ENCODE measurements at regions not wholly inside any gene's neighbourhood (a gene's known extent, or its start where the extent isn't known, plus 50 kb on each side); places are given as distances from the start of the nearest gene placed in this dataset.

DNA sequence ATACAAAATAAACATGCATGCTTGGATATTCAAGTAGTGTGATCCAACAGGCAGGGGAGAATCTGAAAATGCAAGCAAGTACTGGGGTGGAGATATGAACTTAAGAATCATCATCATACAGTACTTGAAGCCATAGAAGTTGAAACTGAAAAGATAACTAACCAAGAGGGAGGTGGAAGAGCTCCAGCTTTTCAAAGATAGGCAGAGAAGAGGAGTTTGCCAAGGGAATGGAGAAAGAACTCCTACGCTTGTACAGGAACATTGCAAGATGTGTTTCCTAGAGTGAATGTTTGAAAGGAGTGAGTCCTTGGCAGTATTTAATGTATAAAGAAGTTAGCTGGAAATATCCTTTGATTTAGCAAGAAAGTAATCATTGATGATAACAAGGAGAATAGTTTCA is 106.2 kb upstream of the FRMPD4 start:
- TF ChIP-seq CTCF (conservative IDR thresholded peaks at IDR 0.05; ENCODE audit: low read length) = no peak
- H3K4me3 ChIP-seq (ENCODE audit: low read length) = no peak overlapping the region
- no peak for DNase-seq (ENCODE audit: low read depth)

- no peak for TF ChIP-seq CTCF (conservative IDR thresholded peaks at IDR 0.05; ENCODE audit: low read length)
Measured at GRCh38 chrX:12034741-12035140, 103.5 kb upstream of the FRMPD4 start.

DNA sequence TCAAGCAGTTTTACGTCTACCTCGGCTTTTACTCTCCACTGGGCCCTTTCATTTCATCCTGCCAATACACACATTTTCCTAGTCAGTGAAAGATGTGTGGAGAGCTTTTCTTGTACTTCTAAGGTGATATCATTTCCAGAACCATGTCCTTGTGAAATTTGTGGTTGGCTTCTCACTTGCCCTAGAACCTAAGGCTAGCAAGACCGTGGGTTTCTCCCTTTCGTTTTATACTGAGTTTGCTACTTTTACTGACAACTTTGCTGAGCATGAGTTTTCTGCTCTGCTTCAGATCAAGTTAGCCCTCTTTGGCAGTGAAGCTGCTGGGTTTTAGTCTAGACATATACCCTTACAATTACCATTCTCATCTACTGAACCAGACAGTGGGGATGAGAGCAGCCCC is 95.7 kb upstream of the FRMPD4 start:
- no peak overlapping the region for H3K4me3 ChIP-seq (ENCODE audit: low read length)
- no peak for TF ChIP-seq CTCF (conservative IDR thresholded peaks at IDR 0.05; ENCODE audit: low read length)
- no peak for DNase-seq (ENCODE audit: low read depth)

More at GRCh38 chrX:12034741-12035140, 103.5 kb upstream of the FRMPD4 start:
- H3K4me3 ChIP-seq (ENCODE audit: low read length) = no peak overlapping the region
- no peak for DNase-seq (ENCODE audit: low read depth)

DNA sequence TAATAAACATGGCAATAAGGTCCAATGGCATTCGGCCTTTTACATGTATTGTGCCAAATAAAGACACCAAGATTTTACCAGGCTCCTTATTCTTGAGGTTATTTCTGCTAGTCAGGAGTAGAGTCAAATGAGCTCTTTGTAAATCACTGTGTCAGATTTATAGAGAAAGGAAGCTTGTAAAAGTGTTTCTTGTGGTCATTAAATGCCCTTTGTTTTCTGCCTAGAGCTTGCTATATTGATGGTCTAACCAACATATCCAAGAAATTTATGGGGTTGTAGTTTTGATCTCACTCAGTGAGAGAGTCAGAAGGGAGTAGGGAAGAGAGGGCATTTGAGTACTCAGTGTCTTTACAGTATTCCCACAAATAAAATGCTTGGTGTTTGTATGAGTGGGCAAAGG is 86.2 kb upstream of the FRMPD4 start:
- DNase-seq (ENCODE audit: low read depth) = no peak
- TF ChIP-seq CTCF (conservative IDR thresholded peaks at IDR 0.05; ENCODE audit: low read length) = no peak

DNA sequence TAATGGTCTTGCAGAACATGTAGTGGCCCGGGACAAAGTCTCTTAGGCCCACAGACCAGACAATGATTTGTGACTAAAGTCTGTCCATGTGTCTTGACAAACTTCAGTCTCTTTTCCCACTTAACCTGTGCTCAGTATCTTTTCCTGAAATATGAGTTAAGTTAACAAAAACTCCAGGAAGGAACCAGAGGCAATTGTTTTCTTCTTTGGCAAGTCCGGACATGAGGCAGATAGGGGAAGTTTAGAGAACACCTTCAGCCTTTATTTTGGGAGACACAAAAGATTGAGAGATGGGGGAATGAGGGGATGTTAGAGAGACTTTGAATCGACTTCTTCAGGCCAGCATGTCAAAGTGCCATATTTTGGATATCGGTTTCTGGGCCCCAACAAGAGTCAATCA is 80.2 kb upstream of the FRMPD4 start:
- H3K4me3 ChIP-seq (ENCODE audit: low read length) = no peak overlapping the region
- TF ChIP-seq CTCF (conservative IDR thresholded peaks at IDR 0.05; ENCODE audit: low read length) = no peak
- DNase-seq (ENCODE audit: low read depth) = no peak

More for the DNA sequence above, 86.2 kb upstream of the FRMPD4 start:
- no peak overlapping the region for H3K4me3 ChIP-seq (ENCODE audit: low read length)

- no peak for DNase-seq (ENCODE audit: low read depth)
- no peak overlapping the region for H3K4me3 ChIP-seq (ENCODE audit: low read length)
- TF ChIP-seq CTCF (conservative IDR thresholded peaks at IDR 0.05; ENCODE audit: low read length) = no peak
Measured at GRCh38 chrX:12060489-12061260, 77.6 kb upstream of the FRMPD4 start.

DNA sequence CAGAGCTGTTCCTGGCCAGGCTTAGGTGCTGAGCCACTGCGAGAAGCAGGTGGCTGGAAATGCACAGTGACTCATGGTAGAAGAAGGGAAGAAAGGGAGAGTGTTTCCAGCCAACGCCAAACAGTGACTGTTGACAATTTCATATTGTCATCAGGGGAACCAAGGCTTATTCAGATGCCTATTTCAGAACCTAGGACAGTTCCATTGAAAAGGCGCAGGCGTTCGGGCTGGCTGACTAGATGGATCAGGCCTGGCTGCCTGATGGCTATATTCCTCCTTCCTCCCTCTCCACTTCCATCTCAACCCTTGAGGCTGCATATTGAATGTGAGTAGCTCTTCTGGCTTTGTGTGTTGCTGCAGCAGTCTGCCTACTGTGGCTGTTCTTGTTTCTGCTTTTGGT is 73.0 kb upstream of the FRMPD4 start:
- no peak for TF ChIP-seq CTCF (conservative IDR thresholded peaks at IDR 0.05; ENCODE audit: low read length)
- H3K4me3 ChIP-seq (ENCODE audit: low read length) = no peak overlapping the region
- peak; percentile 11 for DNase-seq (ENCODE audit: low read depth)

Data from AG10803 (cell line).